H1 (cell line): ENCODE measurements at regions not wholly inside any gene's neighbourhood (a gene's known extent, or its start where the extent isn't known, plus 50 kb on each side); places are given as distances from the start of the nearest gene placed in this dataset.

Experiments
- ASH2L ChIP-seq: fragments of 200-600, 300-600 bp; sonication (generic); IDR thresholded peaks from one replicate; pipeline ENCODE4 v1.7.1; 2017; ENCODE audit warnings: low read length
- BRCA1 ChIP-seq: IDR thresholded peaks from 2 replicates; pipeline ENCODE4 v1.6.1; 2012; ENCODE audit warnings: low read depth, low read length, improper control_type of control experiment
- CBX5 ChIP-seq: fragments of 300-800, 300-1000 bp; sonication (generic); IDR thresholded peaks from 2 replicates; pipeline ENCODE4 v1.7.1; 2016; ENCODE audit warnings: antibody characterized with exemption, low read length, low read depth
- FOSL1 ChIP-seq: IDR thresholded peaks from 2 replicates; pipeline ENCODE4 v1.6.1; 2011; ENCODE audit warnings: mild to moderate bottlenecking, low read depth, low read length, moderate library complexity; ENCODE audit not compliant: insufficient read depth
- GABPA ChIP-seq: IDR thresholded peaks from 2 replicates; pipeline ENCODE4 v1.6.1; 2011; ENCODE audit warnings: mild to moderate bottlenecking, low read length, moderate library complexity, borderline replicate concordance; ENCODE audit not compliant: insufficient read depth
- GTF2F1 ChIP-seq: IDR thresholded peaks from 2 replicates; pipeline ENCODE4 v1.6.1; 2012; ENCODE audit warnings: low read depth, low read length, improper control_type of control experiment, borderline replicate concordance
- JUN ChIP-seq: IDR thresholded peaks from 2 replicates; pipeline ENCODE4 v1.6.1; 2011; ENCODE audit warnings: low read depth, mild to moderate bottlenecking, improper control_type of control experiment, low read length
- KDM4A ChIP-seq: IDR thresholded peaks from one replicate; pipeline ENCODE4 v1.7.1; 2012; ENCODE audit warnings: low read depth, mild to moderate bottlenecking, moderate library complexity, low read length, inconsistent platforms; ENCODE audit not compliant: severe bottlenecking
- PHF8 ChIP-seq: fragments of 200-600 bp; sonication (generic); conservative IDR thresholded peaks from 2 replicates; pipeline ENCODE4 v1.7.1; 2012; ENCODE audit warnings: low read depth, mild to moderate bottlenecking, inconsistent platforms, low read length, moderate library complexity
- RAD21 ChIP-seq, 2 experiments: IDR thresholded peaks in 1 of 2; conservative IDR thresholded peaks in 1 of 2; 2 replicates each; pipeline ENCODE4 v1.6.1; 2011; ENCODE audit warnings: low read depth in 2 of 2, low read length in 2 of 2, improper control_type of control experiment in 1 of 2, inconsistent platforms in 1 of 2, mild to moderate bottlenecking in 1 of 2, moderate library complexity in 1 of 2
- RBBP5 ChIP-seq: IDR thresholded peaks from 2 replicates; pipeline ENCODE4 v1.7.1; 2012; ENCODE audit warnings: low read depth, mild to moderate bottlenecking, inconsistent platforms, low read length, moderate library complexity, borderline replicate concordance
- SAP30 ChIP-seq: fragments of 300-600 bp; sonication (generic); IDR thresholded peaks from 2 replicates; pipeline ENCODE4 v1.7.1; 2012; ENCODE audit warnings: low read length, moderate library complexity, mild to moderate bottlenecking, inconsistent platforms; ENCODE audit not compliant: insufficient read depth, insufficient replicate concordance
- SIN3A ChIP-seq, 2 experiments: IDR thresholded peaks in 1 of 2; conservative IDR thresholded peaks in 1 of 2; 2 replicates each; pipeline ENCODE4 v1.6.1; 2011 to 2012; ENCODE audit warnings: low read length in 2 of 2, improper control_type of control experiment in 1 of 2, low read depth in 1 of 2, mild to moderate bottlenecking in 1 of 2
- SP1 ChIP-seq: IDR thresholded peaks from 2 replicates; pipeline ENCODE4 v1.6.1; 2011; ENCODE audit warnings: low read depth, low read length
- SP4 ChIP-seq: IDR thresholded peaks from 2 replicates; pipeline ENCODE4 v1.6.1; 2012; ENCODE audit warnings: low read length, inconsistent platforms
- SUZ12 ChIP-seq: fragments of 200-600 bp; sonication (generic); IDR thresholded peaks from 2 replicates; pipeline ENCODE4 v1.6.1; 2012; ENCODE audit warnings: mild to moderate bottlenecking, inconsistent platforms, low read length, moderate library complexity, mixed read lengths
- TAF1 ChIP-seq: IDR thresholded peaks from 2 replicates; pipeline ENCODE4 v1.6.1; 2011; ENCODE audit warnings: mild to moderate bottlenecking, low read depth, low read length
- TAF7 ChIP-seq: optimal IDR thresholded peaks from 2 replicates; pipeline ENCODE3; 2011; ENCODE audit warnings: low read depth, mild to moderate bottlenecking, inconsistent platforms, low read length, moderate library complexity, borderline replicate concordance
- TCF12 ChIP-seq: IDR thresholded peaks from 2 replicates; pipeline ENCODE4 v1.6.1; 2011; ENCODE audit warnings: low read depth, mild to moderate bottlenecking, low read length
- TEAD4 ChIP-seq: IDR thresholded peaks from 2 replicates; pipeline ENCODE4 v1.6.1; 2012; ENCODE audit warnings: low read depth, low read length, inconsistent platforms, mixed read lengths
- YY1 ChIP-seq: IDR thresholded peaks from 2 replicates; pipeline ENCODE4 v1.6.1; 2011; ENCODE audit warnings: low read depth, mild to moderate bottlenecking, low read length
- TF ChIP-seq, protein P1 (sequence below): IDR thresholded peaks from 2 replicates; pipeline ENCODE4 v1.6.1; 2012; ENCODE audit warnings: inconsistent platforms
- TF ChIP-seq, protein P2 (sequence below): IDR thresholded peaks from 2 replicates; pipeline ENCODE4 v1.6.1; 2012; ENCODE audit warnings: inconsistent platforms

DNA sequence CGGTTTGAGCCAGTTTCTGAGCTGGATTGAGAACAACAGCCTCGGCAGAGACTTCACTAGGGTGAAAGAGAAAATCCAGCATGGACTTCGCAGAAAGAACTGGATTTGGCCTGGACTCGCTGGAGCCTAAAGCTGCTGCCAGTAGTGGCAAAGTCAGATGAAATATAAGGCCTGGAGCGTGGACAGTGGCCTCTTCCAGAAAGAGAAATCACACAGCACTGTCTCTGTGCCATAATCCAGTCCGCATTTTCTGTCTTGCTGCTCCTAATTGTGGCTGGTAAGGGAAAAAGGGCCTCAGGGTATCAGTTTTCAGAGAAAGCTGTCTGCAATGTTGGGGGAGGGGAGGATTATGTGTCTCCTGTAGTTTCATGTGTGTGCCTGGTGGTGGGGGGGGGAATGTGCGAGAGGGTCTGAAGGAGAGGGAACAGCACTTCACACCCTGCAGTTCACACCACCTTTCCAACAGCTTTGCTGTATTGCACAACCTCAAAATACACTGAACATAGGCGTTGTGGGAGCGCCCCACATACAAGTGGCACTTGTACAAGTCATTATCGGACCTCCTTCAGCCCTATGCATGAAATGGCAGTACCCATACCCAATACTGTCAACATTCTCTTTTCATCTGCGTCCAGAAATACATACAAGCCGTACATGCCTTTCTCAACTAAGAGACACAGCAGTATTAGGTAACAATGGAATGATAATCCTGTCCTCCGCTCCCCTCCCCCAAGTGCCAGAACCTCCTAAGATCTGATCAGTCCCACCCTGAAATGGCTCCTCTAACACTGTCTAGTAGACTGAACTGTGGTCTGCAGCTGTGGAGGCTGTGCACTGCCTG, 107.5 kb upstream of the ATF7IP start (continued):
- TF ChIP-seq SP4, result peak; percentile 92; the same call in 1 of the 2 replicates
- peak; percentile 99 for TF ChIP-seq ASH2L
- TF ChIP-seq TAF7, result peak; percentile 97
- TF ChIP-seq PHF8, result no peak
- TF ChIP-seq RBBP5, result peak; percentile 92
- TF ChIP-seq, protein P1, sequence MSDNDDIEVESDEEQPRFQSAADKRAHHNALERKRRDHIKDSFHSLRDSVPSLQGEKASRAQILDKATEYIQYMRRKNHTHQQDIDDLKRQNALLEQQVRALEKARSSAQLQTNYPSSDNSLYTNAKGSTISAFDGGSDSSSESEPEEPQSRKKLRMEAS, result peak; percentile 78
- TF ChIP-seq KDM4A, result peak; percentile 39
- TF ChIP-seq BRCA1, result no peak
- TF ChIP-seq, protein P2, sequence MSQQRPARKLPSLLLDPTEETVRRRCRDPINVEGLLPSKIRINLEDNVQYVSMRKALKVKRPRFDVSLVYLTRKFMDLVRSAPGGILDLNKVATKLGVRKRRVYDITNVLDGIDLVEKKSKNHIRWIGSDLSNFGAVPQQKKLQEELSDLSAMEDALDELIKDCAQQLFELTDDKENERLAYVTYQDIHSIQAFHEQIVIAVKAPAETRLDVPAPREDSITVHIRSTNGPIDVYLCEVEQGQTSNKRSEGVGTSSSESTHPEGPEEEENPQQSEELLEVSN, result peak; percentile 48; the same call in 1 of the 2 replicates
- TF ChIP-seq TAF1, result peak; percentile 58
- TF ChIP-seq TEAD4, result peak; percentile 41; the same call in 1 of the 2 replicates
- TF ChIP-seq RAD21 (IDR thresholded peaks at IDR 0.05 in 1 of 2, conservative IDR thresholded peaks at IDR 0.05 in 1 of 2; ENCODE audit: low read depth in 2 of 2, low read length in 2 of 2), result peak in 1 of 2 experiments; percentile 47
- no peak for TF ChIP-seq SUZ12
- no peak for TF ChIP-seq CBX5
- no peak for TF ChIP-seq GTF2F1
- no peak for TF ChIP-seq SIN3A (conservative IDR thresholded peaks at IDR 0.05 in 1 of 2, IDR thresholded peaks at IDR 0.05 in 1 of 2; ENCODE audit: low read depth in 1 of 2, low read length in 2 of 2)
- peak; percentile 100 for TF ChIP-seq SP1
- TF ChIP-seq GABPA, result no peak
- TF ChIP-seq TCF12, result peak; percentile 68
- TF ChIP-seq FOSL1, result no peak
- peak; percentile 83 for TF ChIP-seq YY1
- TF ChIP-seq JUN, result peak; percentile 85
- no peak for TF ChIP-seq SAP30
